Parathyroid adenoma (tissue), 2 donors: ENCODE measurements at regions not wholly inside any gene's neighbourhood (a gene's known extent, or its start where the extent isn't known, plus 50 kb on each side); places are given as distances from the start of the nearest gene placed in this dataset.

Source experiments
- H2AFZ ChIP-seq: fragments of 300-600 bp; sonication (generic); one replicate; pipeline ENCODE4 v1.7.0; 2017; ENCODE audit warnings: antibody characterized with exemption, mild to moderate bottlenecking
- H3K27ac ChIP-seq: fragments of 300-600 bp; sonication (generic); one replicate; pipeline ENCODE4 v1.7.0; 2017
- H3K27me3 ChIP-seq: fragments of 300-600 bp; sonication (generic); one replicate; pipeline ENCODE4 v1.7.0; 2017; ENCODE audit warnings: low read length; ENCODE audit not compliant: control insufficient read depth, insufficient read depth
- H3K36me3 ChIP-seq: fragments of 300-600 bp; sonication (generic); one replicate; pipeline ENCODE4 v1.7.0; 2017; ENCODE audit warnings: low read length; ENCODE audit not compliant: control insufficient read depth, insufficient read depth
- H3K4me1 ChIP-seq: fragments of 300-600 bp; sonication (generic); one replicate; pipeline ENCODE4 v1.7.0; 2017; ENCODE audit warnings: control low read depth
- H3K4me2 ChIP-seq: fragments of 300-600 bp; sonication (generic); one replicate; pipeline ENCODE4 v1.7.0; 2017; ENCODE audit warnings: low read length
- H3K4me3 ChIP-seq: fragments of 300-600 bp; sonication (generic); one replicate; pipeline ENCODE4 v1.7.0; 2017; ENCODE audit warnings: low read depth, low read length
- H3K79me2 ChIP-seq: fragments of 300-600 bp; sonication (generic); one replicate; pipeline ENCODE4 v1.7.0; 2017; ENCODE audit warnings: control low read depth
- H3K9ac ChIP-seq: fragments of 300-600 bp; sonication (generic); one replicate; pipeline ENCODE4 v1.7.0; 2017; ENCODE audit warnings: mild to moderate bottlenecking
- H3K9me3 ChIP-seq: fragments of 300-600 bp; sonication (generic); one replicate; pipeline ENCODE4 v1.7.0; 2017; ENCODE audit warnings: low read length; ENCODE audit not compliant: control insufficient read depth
- TF ChIP-seq, protein P1 (sequence below): fragments of 300-600 bp; sonication (generic); IDR thresholded peaks from one replicate; pipeline ENCODE4 v1.7.0; 2017; ENCODE audit warnings: antibody characterized with exemption, mild to moderate bottlenecking
- donor health status: primary hyperparathyroidism.

DNA sequence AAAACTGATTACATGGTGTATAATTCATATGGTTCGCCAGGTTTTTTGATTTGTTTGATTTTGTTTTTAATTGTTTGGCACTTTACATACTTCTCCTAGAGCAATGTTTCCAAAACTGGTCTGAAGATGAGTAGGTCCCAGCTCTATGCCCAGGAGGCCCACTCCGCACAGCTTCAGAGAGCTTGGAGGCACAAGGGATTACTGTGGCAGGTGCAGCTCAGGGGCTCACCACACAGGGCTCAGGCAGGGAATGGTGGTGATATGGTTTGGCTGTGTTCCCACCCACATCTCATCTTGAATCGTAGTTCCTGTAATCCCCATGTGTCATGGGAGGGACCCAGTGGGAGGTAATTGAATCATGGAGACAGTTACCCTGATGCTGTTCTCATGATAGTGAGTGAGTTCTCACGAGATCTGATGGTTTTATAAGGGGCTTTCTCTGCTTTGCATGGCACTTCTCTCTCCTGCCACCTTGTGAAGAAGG lies 296.6 kb downstream of the MED10 start:
- Histone ChIP-seq H3K27me3 (no peaks in the 10 kb centered on the region), H3K27ac (no peak overlapping the region), H3K4me2 (no peak overlapping the region), H3K9ac (no peak overlapping the region), H3K79me2 (no peaks in the 10 kb centered on the region), H3K4me1 (no peaks in the 10 kb centered on the region), H3K9me3 (no peaks in the 10 kb centered on the region), H3K4me3 (no peak overlapping the region), H2AFZ (no peak overlapping the region), H3K36me3 (no peaks in the 10 kb centered on the region)
- TF ChIP-seq, protein P1, sequence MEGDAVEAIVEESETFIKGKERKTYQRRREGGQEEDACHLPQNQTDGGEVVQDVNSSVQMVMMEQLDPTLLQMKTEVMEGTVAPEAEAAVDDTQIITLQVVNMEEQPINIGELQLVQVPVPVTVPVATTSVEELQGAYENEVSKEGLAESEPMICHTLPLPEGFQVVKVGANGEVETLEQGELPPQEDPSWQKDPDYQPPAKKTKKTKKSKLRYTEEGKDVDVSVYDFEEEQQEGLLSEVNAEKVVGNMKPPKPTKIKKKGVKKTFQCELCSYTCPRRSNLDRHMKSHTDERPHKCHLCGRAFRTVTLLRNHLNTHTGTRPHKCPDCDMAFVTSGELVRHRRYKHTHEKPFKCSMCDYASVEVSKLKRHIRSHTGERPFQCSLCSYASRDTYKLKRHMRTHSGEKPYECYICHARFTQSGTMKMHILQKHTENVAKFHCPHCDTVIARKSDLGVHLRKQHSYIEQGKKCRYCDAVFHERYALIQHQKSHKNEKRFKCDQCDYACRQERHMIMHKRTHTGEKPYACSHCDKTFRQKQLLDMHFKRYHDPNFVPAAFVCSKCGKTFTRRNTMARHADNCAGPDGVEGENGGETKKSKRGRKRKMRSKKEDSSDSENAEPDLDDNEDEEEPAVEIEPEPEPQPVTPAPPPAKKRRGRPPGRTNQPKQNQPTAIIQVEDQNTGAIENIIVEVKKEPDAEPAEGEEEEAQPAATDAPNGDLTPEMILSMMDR, result no peak

DNA sequence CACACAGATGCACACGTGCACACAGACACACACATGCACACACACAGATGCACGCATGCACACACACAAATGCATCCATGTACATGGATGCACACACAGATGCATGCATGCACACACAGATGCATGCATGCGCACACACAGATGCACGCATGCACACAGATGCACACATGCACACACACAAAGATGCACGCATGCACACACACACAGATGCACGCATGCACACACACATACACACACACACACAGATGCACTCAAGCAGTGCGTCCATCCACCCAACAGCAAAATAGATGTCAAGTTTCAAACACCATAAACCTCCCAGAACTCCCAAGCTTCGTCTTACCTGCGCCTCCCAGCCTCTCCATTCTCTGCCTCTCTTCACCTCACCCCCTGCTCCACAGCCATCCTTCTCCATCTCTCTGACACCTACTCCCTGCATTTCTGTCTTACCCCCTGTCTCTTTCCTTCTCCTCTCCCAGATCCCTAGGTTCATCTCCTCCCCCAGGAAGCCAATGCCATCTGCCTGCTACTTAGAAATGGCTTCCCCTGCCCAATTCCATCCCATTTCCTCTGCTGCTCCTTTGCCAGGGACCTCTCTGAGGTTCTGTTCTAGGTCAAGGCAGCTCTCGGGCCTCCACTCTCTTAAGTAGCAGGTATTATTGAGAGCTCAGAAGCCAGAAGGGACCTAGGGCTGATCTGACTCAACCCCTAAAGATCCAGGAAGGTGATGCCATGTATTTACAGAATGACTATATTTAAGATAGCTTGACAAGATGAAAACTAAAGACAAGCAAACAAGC lies 297.2 kb downstream of the MED10 start:
- no peaks in the 10 kb centered on the region for H3K27me3 ChIP-seq

DNA sequence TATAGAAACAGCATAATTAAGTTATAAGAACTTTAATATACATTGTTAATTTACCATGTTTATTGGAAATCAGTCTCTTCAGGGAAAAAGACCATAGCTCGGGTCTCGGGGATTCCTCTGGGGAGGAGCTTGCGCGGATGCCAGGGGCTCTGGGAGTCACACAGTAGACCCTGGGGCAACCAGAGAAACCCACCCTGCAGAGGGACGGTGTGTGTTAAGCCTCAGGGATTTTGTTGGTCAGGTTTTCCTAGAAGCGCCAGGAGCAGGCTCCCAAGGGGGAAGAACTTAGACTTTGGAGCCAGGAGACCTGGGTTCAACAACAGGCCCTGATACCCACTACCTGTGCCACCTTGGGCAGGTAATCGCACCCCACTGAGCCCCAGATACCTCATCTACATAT lies 297.9 kb downstream of the MED10 start:
- Histone ChIP-seq H3K36me3 (no peaks in the 10 kb centered on the region), H3K27me3 (no peaks in the 10 kb centered on the region), H3K4me1 (no peaks in the 10 kb centered on the region), H3K9me3 (no peaks in the 10 kb centered on the region), H2AFZ (no peak overlapping the region), H3K9ac (no peak overlapping the region), H3K79me2 (no peaks in the 10 kb centered on the region), H3K4me2 (no peak overlapping the region), H3K27ac (no peak overlapping the region), H3K4me3 (no peak overlapping the region)
- TF ChIP-seq, protein P1, result no peak

More for the DNA sequence above, 297.2 kb downstream of the MED10 start:
- TF ChIP-seq, protein P1, result no peak
- no peak overlapping the region for H3K27ac ChIP-seq
- H3K36me3 ChIP-seq, result no peaks in the 10 kb centered on the region
- no peak overlapping the region for H3K4me2 ChIP-seq
- no peak overlapping the region for H3K9ac ChIP-seq
- H3K4me3 ChIP-seq, result no peak overlapping the region
- H3K9me3 ChIP-seq, result no peaks in the 10 kb centered on the region
- H3K4me1 ChIP-seq, result no peaks in the 10 kb centered on the region
- H3K79me2 ChIP-seq, result no peaks in the 10 kb centered on the region
- no peak overlapping the region for H2AFZ ChIP-seq

DNA sequence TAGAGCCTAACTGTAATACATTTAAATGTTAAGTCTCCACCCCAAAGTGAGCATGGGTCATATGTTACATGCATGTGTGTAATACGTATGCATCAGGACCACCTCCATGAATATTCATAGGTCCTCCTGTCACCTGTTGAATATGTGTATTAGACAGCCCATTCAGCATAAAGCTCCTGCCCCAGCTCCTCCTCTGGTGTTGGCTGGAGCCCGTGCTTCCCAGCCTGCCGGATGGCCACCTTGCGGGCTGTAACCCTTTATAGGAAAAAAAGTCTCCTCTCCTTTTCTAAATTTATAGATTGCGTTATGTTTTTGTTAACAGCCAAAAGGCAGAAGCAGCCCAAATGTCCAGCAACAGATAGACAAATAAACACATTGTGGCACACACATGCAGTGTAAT lies 299.5 kb downstream of the MED10 start:
- H3K79me2 ChIP-seq, result no peaks in the 10 kb centered on the region
- TF ChIP-seq, protein P1, result no peak

More for the DNA sequence above, 299.5 kb downstream of the MED10 start:
- H3K4me1 ChIP-seq, result no peaks in the 10 kb centered on the region
- H3K36me3 ChIP-seq, result no peaks in the 10 kb centered on the region
- H3K9me3 ChIP-seq, result no peaks in the 10 kb centered on the region
- H2AFZ ChIP-seq, result no peak overlapping the region
- no peak overlapping the region for H3K4me2 ChIP-seq
- H3K27ac ChIP-seq, result no peak overlapping the region
- H3K4me3 ChIP-seq, result no peak overlapping the region
- no peak overlapping the region for H3K9ac ChIP-seq
- no peaks in the 10 kb centered on the region for H3K27me3 ChIP-seq
